ENCODE measurements at regions not wholly inside any gene's neighbourhood (a gene's known extent, or its start where the extent isn't known, plus 50 kb on each side); places are given as distances from the start of the nearest gene placed in this dataset.
"Not testable (repeated sequence)": the region's sequence is repeated elsewhere in the genome, so short reads cannot be mapped to it uniquely, and the experiment has no call there.

- DNase-seq (ENCODE audit: low read depth in 2 of 2): peak; percentile 70 to 79
These were observed 169.3 kb upstream of the ZNF337 start for GRCh38 chr20:25865715-25866656.

- not testable (repeated sequence) for DNase-seq (ENCODE audit: low read depth in 2 of 2)
These were observed 168.5 kb upstream of the ZNF337 start for GRCh38 chr20:25864963-25865714.

- no peak for DNase-seq (ENCODE audit: low read depth in 2 of 2)
These were observed 167.8 kb upstream of the ZNF337 start for GRCh38 chr20:25864326-25864962.

- DNase-seq (ENCODE audit: low read depth in 2 of 2): no peak
These were observed 167.1 kb upstream of the ZNF337 start for GRCh38 chr20:25863536-25864325.

GRCh38 chr20:25862967-25863530 lies 166.4 kb upstream of the ZNF337 start:
- peak; percentile 88 to 89 for DNase-seq (ENCODE audit: low read depth in 2 of 2)

GRCh38 chr20:25860531-25861150 lies 164.0 kb upstream of the ZNF337 start:
- no peak for DNase-seq (ENCODE audit: low read depth in 2 of 2)

- DNase-seq (ENCODE audit: low read depth in 2 of 2): peak; percentile 40 to 83
These were observed 163.2 kb upstream of the ZNF337 start for GRCh38 chr20:25859649-25860530.

- DNase-seq (ENCODE audit: low read depth in 2 of 2): no peak
These were observed 162.1 kb upstream of the ZNF337 start for GRCh38 chr20:25858495-25859425.

GRCh38 chr20:25857091-25857788 lies 160.6 kb upstream of the ZNF337 start:
- DNase-seq (ENCODE audit: low read depth in 2 of 2): not testable (repeated sequence)

GRCh38 chr20:25856256-25856884 lies 159.7 kb upstream of the ZNF337 start:
- no peak for DNase-seq (ENCODE audit: low read depth in 2 of 2)

- DNase-seq (ENCODE audit: low read depth in 2 of 2): not testable (repeated sequence)
These were observed 159.0 kb upstream of the ZNF337 start for GRCh38 chr20:25855451-25856156.

- not testable (repeated sequence) for DNase-seq (ENCODE audit: low read depth in 2 of 2)
These were observed 158.0 kb upstream of the ZNF337 start for GRCh38 chr20:25854666-25855065.

- DNase-seq (ENCODE audit: low read depth in 2 of 2): peak; percentile 65 to 81
These were observed 157.2 kb upstream of the ZNF337 start for GRCh38 chr20:25853718-25854388.

- DNase-seq (ENCODE audit: low read depth in 2 of 2): not testable (repeated sequence)
These were observed 156.5 kb upstream of the ZNF337 start for GRCh38 chr20:25852968-25853717.

- not testable (repeated sequence) for DNase-seq (ENCODE audit: low read depth in 2 of 2)
These were observed 153.5 kb upstream of the ZNF337 start for GRCh38 chr20:25850133-25850532.
